ENCODE measurements at regions not wholly inside any gene's neighbourhood (a gene's known extent, or its start where the extent isn't known, plus 50 kb on each side); places are given as distances from the start of the nearest gene placed in this dataset.

DNA sequence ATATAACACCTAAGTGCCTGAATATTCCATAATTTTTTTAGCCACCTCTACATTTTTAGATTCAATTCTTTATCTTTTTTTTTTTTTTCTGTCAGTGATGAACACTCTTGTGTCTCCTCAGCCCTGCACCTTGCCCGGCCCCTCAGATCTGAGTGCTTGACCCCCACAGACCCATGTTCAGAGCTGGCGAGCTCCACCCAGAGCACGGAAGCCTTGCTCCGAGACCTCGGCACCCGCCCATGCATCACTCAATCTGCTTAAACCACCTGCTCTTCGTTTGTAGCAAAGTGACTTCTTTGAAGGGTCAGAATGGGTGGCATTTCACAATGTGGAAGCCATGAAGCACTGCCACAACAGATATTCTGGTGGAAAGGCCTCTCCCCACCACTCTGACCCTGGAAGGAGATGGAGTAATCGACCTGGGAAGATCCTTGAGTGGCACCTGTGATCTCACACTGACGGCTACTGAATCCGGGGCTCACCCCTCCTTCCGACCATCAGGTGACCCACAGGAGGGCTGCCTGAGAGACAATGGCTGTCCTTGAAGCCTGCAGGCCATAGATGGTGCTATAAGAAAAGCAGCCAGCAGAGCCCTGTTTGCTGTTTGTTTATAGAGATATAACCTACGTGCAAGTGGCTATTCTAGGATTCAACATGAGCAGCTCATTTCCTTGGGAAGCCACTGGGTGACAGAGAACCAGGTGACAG, 261.1 kb upstream of the IRX4 start:
- Mint-ChIP-seq H3K27me3 (ENCODE audit: low read depth, unreplicated experiment) (peaks cover 25% of the 10 kb centered on the region), H3K4me1 (ENCODE audit: low read depth, unreplicated experiment) (peaks cover 3% of the 10 kb centered on the region), H3K27ac (ENCODE audit: unreplicated experiment) (no peak overlapping the region), H3K9me3 (ENCODE audit: unreplicated experiment) (peaks cover 5% of the 10 kb centered on the region), H3K36me3 (ENCODE audit: low read depth, unreplicated experiment) (no peaks in the 10 kb centered on the region), H3K4me3 (ENCODE audit: unreplicated experiment) (no peak overlapping the region)
- Histone ChIP-seq H3K4me1 (ENCODE audit: insufficient read depth, low read length) (no peaks in the 10 kb centered on the region), H3K79me2 (ENCODE audit: insufficient read depth, low read length) (no peaks in the 10 kb centered on the region), H2AFZ (ENCODE audit: low read depth, low read length) (no peak overlapping the region), H3K4me3 (ENCODE audit: insufficient read depth, low read depth, low read length) (no peak overlapping the region), H3K4me2 (ENCODE audit: low read length) (no peak overlapping the region), H4K20me1 (ENCODE audit: insufficient read depth, low read length) (no peaks in the 10 kb centered on the region), H3K9ac (ENCODE audit: low read length) (no peak overlapping the region), H3K9me3 (ENCODE audit: insufficient read depth, low read depth, low read length) (peaks cover 7% of the 10 kb centered on the region), H3K36me3 (ENCODE audit: insufficient read depth, low read length) (no peaks in the 10 kb centered on the region), H3K27me3 (ENCODE audit: insufficient read depth, low read length) (no peaks in the 10 kb centered on the region), H3K27ac (ENCODE audit: low read depth, low read length) (no peak overlapping the region)
- FAIRE-seq (no peak), DNase-seq (ENCODE audit: low read depth) (no peak)
- TF ChIP-seq CTCF (IDR thresholded peaks at IDR 0.05; ENCODE audit: insufficient read depth, low read depth, low read length) (no peak), EZH2 (IDR thresholded peaks at IDR 0.05; ENCODE audit: insufficient read depth, low read length) (no peak)

- Mint-ChIP-seq H3K36me3 (ENCODE audit: low read depth, unreplicated experiment) (no peaks in the 10 kb centered on the region), H3K4me1 (ENCODE audit: low read depth, unreplicated experiment) (no peaks in the 10 kb centered on the region), H3K9me3 (ENCODE audit: unreplicated experiment) (peaks cover 5% of the 10 kb centered on the region), H3K27ac (ENCODE audit: unreplicated experiment) (no peak overlapping the region), H3K27me3 (ENCODE audit: low read depth, unreplicated experiment) (peaks cover 22% of the 10 kb centered on the region), H3K4me3 (ENCODE audit: unreplicated experiment) (no peak overlapping the region)
- Histone ChIP-seq H3K79me2 (ENCODE audit: insufficient read depth, low read length) (no peaks in the 10 kb centered on the region), H3K27ac (ENCODE audit: low read depth, low read length) (no peak overlapping the region), H2AFZ (ENCODE audit: low read depth, low read length) (no peak overlapping the region), H3K9me3 (ENCODE audit: insufficient read depth, low read depth, low read length) (peaks cover 7% of the 10 kb centered on the region), H4K20me1 (ENCODE audit: insufficient read depth, low read length) (no peaks in the 10 kb centered on the region), H3K4me3 (ENCODE audit: insufficient read depth, low read depth, low read length) (no peak overlapping the region), H3K9ac (ENCODE audit: low read length) (no peak overlapping the region), H3K4me1 (ENCODE audit: insufficient read depth, low read length) (no peaks in the 10 kb centered on the region), H3K27me3 (ENCODE audit: insufficient read depth, low read length) (no peaks in the 10 kb centered on the region), H3K4me2 (ENCODE audit: low read length) (no peak overlapping the region), H3K36me3 (ENCODE audit: insufficient read depth, low read length) (no peaks in the 10 kb centered on the region)
- TF ChIP-seq EZH2 (IDR thresholded peaks at IDR 0.05; ENCODE audit: insufficient read depth, low read length) (no peak), CTCF (IDR thresholded peaks at IDR 0.05; ENCODE audit: insufficient read depth, low read depth, low read length) (no peak)
- DNase-seq (ENCODE audit: low read depth): no peak
- no peak for FAIRE-seq
These were observed 260.4 kb upstream of the IRX4 start for GRCh38 chr5:2143088-2143487.

DNA sequence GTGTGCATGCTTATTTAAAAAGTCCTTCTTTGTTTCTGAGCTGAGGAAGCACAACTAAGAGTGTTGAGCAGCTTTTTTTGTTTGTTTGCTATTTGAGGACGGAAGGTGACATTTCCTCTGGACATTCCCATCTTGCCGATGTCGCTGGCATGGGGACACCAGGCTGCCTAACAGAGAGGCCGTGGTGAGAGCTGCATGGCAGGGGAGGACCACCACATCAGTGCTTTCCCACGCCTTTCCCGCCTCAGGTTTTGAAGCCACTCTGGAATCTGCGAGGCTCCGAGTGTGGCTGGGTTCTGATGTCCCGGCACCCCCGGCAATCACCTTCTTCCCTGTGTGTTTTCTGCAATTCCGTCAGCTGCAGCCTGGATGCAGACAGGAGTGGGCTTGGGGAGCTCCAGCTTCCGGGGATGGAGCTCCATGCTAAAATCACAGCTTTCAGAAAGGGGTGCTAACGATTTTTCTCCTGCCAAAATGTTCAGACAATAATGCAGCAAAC, 259.8 kb upstream of the IRX4 start:
- no peaks in the 10 kb centered on the region for H4K20me1 ChIP-seq (ENCODE audit: insufficient read depth, low read length)
- no peak overlapping the region for H3K4me3 ChIP-seq (ENCODE audit: insufficient read depth, low read depth, low read length)
- Mint-ChIP-seq H3K36me3 (ENCODE audit: low read depth, unreplicated experiment) (no peaks in the 10 kb centered on the region), H3K4me3 (ENCODE audit: unreplicated experiment) (no peak overlapping the region), H3K4me1 (ENCODE audit: low read depth, unreplicated experiment) (no peaks in the 10 kb centered on the region), H3K27me3 (ENCODE audit: low read depth, unreplicated experiment) (peaks cover 22% of the 10 kb centered on the region), H3K27ac (ENCODE audit: unreplicated experiment) (no peak overlapping the region), H3K9me3 (ENCODE audit: unreplicated experiment) (peaks cover 5% of the 10 kb centered on the region)
- no peak for TF ChIP-seq EZH2 (IDR thresholded peaks at IDR 0.05; ENCODE audit: insufficient read depth, low read length)
- TF ChIP-seq CTCF (IDR thresholded peaks at IDR 0.05; ENCODE audit: insufficient read depth, low read depth, low read length): no peak
- no peak for FAIRE-seq
- H3K9ac ChIP-seq (ENCODE audit: low read length): no peak overlapping the region
- H3K27ac ChIP-seq (ENCODE audit: low read depth, low read length): no peak overlapping the region
- no peaks in the 10 kb centered on the region for H3K4me1 ChIP-seq (ENCODE audit: insufficient read depth, low read length)
- no peak for DNase-seq (ENCODE audit: low read depth)
- no peaks in the 10 kb centered on the region for H3K27me3 ChIP-seq (ENCODE audit: insufficient read depth, low read length)
- no peak overlapping the region for H3K4me2 ChIP-seq (ENCODE audit: low read length)
- H3K36me3 ChIP-seq (ENCODE audit: insufficient read depth, low read length): no peaks in the 10 kb centered on the region
- H2AFZ ChIP-seq (ENCODE audit: low read depth, low read length): no peak overlapping the region
- H3K9me3 ChIP-seq (ENCODE audit: insufficient read depth, low read depth, low read length): peaks cover 7% of the 10 kb centered on the region
- H3K79me2 ChIP-seq (ENCODE audit: insufficient read depth, low read length): no peaks in the 10 kb centered on the region

Measured in astrocyte (in vitro differentiated cells and primary cell).